Mucosa of rectum (tissue), 2 donors: ENCODE measurements at regions not wholly inside any gene's neighbourhood (a gene's known extent, or its start where the extent isn't known, plus 50 kb on each side); places are given as distances from the start of the nearest gene placed in this dataset.

ENCODE experiments used
- H3K27ac ChIP-seq, 2 donors: one replicate each; pipeline ENCODE4 v1.7.0; 2013; ENCODE audit warnings: inconsistent platforms in 2 of 2, low read depth in 2 of 2, low read length in 2 of 2
- H3K27me3 ChIP-seq, 2 donors: one replicate each; pipeline ENCODE4 v1.7.0; 2013; ENCODE audit warnings: low read length in 2 of 2; ENCODE audit not compliant: control insufficient read depth in 2 of 2, insufficient read depth in 2 of 2
- H3K36me3 ChIP-seq, 2 donors: one replicate each; pipeline ENCODE4 v1.7.0; 2013; ENCODE audit warnings: low read length in 2 of 2; ENCODE audit not compliant: control insufficient read depth in 2 of 2, insufficient read depth in 2 of 2
- H3K4me1 ChIP-seq, 2 donors: one replicate each; pipeline ENCODE4 v1.7.0; 2013; ENCODE audit warnings: low read length in 2 of 2, mild to moderate bottlenecking in 1 of 2; ENCODE audit not compliant: control insufficient read depth in 2 of 2, insufficient read depth in 2 of 2
- H3K4me3 ChIP-seq, 2 donors: one replicate each; pipeline ENCODE4 v1.7.0; 2013; ENCODE audit warnings: low read length in 2 of 2
- H3K9ac ChIP-seq, 2 donors: one replicate each; pipeline ENCODE4 v1.7.0; 2013; ENCODE audit warnings: low read length in 2 of 2, low read depth in 1 of 2, mild to moderate bottlenecking in 1 of 2
- H3K9me3 ChIP-seq, 2 donors: one replicate each; pipeline ENCODE4 v1.7.0; 2013; ENCODE audit warnings: low read length in 2 of 2; ENCODE audit not compliant: control insufficient read depth in 2 of 2
- donor health status: healthy.
- donor health status: Normal muscosa, but diverticular disease.

DNA sequence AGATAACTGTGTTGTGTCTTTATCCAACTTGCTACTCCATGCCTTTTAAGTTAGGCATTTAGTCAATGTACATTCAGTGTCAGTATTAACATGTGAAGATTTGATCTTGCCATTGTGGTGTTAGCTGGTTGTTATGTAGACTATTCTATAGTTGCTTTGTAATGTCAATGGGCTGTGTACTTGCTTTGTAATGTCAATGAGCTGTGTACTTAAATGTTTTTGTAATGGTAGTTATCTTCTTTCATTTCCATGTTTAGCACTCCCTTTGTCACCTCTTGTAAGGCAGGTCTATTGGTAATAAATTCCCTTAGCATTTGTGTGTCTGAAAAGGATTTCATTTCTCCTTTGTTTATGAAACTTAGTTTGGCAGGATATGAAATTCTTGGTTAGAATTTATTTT, 53.4 kb downstream of the MC4R start:
- Histone ChIP-seq H3K4me1 (no peaks in the 10 kb centered on the region), H3K36me3 (no peaks in the 10 kb centered on the region), H3K9me3 (no peaks in the 10 kb centered on the region), H3K27ac (no peak overlapping the region), H3K27me3 (no peaks in the 10 kb centered on the region), H3K9ac (no peak overlapping the region), H3K4me3 (no peak overlapping the region)

GRCh38 chr18:60311676-60312360, 60.8 kb downstream of the MC4R start:
- no peaks in the 10 kb centered on the region for H3K36me3 ChIP-seq
- no peak overlapping the region for H3K9ac ChIP-seq
- H3K27me3 ChIP-seq: no peaks in the 10 kb centered on the region
- H3K4me3 ChIP-seq: no peak overlapping the region
- H3K27ac ChIP-seq: no peak overlapping the region
- H3K9me3 ChIP-seq: no peaks in the 10 kb centered on the region
- H3K4me1 ChIP-seq: no peaks in the 10 kb centered on the region

- Histone ChIP-seq H3K27ac (no peak overlapping the region), H3K4me1 (no peaks in the 10 kb centered on the region), H3K9me3 (no peaks in the 10 kb centered on the region), H3K27me3 (no peaks in the 10 kb centered on the region), H3K4me3 (no peak overlapping the region), H3K9ac (no peak overlapping the region), H3K36me3 (no peaks in the 10 kb centered on the region)
These were observed 76.9 kb downstream of the MC4R start for GRCh38 chr18:60295674-60296073.

GRCh38 chr18:60292186-60292585, 80.4 kb downstream of the MC4R start:
- Histone ChIP-seq H3K9ac (no peak overlapping the region), H3K9me3 (no peaks in the 10 kb centered on the region), H3K36me3 (no peaks in the 10 kb centered on the region), H3K4me3 (no peak overlapping the region), H3K27ac (no peak overlapping the region), H3K27me3 (no peaks in the 10 kb centered on the region), H3K4me1 (no peaks in the 10 kb centered on the region)

- no peaks in the 10 kb centered on the region for H3K27me3 ChIP-seq
- H3K4me3 ChIP-seq: no peak overlapping the region
- no peaks in the 10 kb centered on the region for H3K9me3 ChIP-seq
- no peaks in the 10 kb centered on the region for H3K36me3 ChIP-seq
- no peaks in the 10 kb centered on the region for H3K4me1 ChIP-seq
- no peak overlapping the region for H3K27ac ChIP-seq
- H3K9ac ChIP-seq: no peak overlapping the region
These were observed 93.2 kb downstream of the MC4R start for GRCh38 chr18:60279391-60279790.

DNA sequence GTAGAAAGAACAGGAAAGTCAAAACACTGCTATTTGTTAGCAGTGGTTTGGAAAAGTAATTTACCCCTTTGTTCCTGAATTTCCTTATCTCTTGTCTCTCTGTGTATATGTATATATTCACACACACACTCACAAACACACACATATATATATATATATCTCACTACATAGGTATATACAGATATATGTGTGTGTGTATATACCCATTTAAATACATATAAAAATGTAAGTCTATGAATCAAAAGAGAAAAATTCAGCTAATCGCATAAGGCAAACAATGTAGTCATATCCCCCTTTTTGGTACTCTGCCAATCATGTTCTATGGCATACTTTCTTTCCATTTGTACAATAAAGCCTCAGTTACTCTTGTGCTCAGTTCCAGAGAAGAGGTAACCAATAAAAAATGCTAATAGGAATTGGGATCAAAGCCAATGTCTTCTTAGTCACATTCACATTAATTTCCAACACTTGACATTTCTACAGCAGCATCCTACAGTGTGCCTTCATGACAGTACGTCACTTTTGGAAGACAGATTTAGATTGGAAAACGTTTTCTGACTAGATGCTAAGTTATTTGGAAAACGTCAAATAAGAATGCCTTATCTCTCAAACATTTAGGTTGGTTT, 94.6 kb downstream of the MC4R start:
- Histone ChIP-seq H3K36me3 (no peaks in the 10 kb centered on the region), H3K9me3 (no peaks in the 10 kb centered on the region), H3K27ac (no peak overlapping the region), H3K27me3 (no peaks in the 10 kb centered on the region), H3K4me1 (no peaks in the 10 kb centered on the region), H3K9ac (no peak overlapping the region), H3K4me3 (no peak overlapping the region)

DNA sequence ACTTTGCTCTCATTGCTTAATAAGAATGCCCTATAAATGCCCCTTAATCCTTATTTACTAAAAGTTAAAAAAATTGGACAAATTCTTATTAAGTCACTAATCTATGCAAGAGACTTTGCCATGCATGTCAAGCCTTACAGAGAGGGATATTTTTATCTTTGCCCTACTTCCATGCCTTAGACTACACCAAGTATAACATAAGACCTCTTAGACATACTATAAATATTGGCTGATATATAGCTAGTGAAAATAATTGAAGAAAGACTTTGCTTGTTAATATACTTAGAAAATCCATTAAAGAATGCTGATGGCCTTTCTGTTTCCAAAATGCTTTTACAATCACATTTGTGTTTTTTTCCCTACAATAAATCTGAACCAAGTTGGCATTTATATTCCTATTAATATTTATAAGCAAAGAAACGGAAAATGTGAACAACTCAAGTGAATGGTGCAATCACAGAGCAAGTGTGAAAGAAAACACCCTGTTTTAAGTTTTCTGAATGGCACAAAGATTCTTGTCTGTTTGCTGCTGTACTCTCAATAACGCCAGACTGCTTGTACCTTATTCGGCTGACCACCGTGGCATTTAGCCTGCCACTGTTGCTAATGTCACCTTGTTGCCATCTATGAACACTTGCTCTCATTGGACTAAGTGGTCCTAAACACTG, 105.0 kb downstream of the MC4R start:
- no peak overlapping the region for H3K27ac ChIP-seq
- H3K4me3 ChIP-seq: no peak overlapping the region

DNA sequence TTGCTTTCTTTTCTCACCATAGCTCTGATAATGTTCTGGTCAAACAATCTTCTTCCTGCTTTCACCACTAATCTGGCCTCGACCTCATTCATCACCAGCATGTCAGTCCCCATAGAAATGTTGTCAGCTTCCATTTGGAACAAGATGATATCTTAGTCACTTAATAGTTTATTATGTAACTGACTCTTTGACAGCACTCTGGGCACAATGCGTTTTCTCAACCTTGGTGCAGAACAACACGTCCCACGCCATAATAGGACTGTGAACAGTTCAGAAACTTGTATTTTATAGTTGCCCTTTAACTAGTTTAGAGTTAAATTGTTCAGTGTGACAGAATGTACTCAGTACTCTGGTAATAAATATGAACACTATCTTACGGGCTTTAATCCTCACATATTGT, 106.0 kb downstream of the MC4R start:
- Histone ChIP-seq H3K9ac (no peak overlapping the region), H3K9me3 (no peaks in the 10 kb centered on the region), H3K36me3 (no peaks in the 10 kb centered on the region), H3K27ac (no peak overlapping the region), H3K4me3 (no peak overlapping the region), H3K27me3 (no peaks in the 10 kb centered on the region), H3K4me1 (no peaks in the 10 kb centered on the region)

More for the DNA sequence above, 105.0 kb downstream of the MC4R start:
- Histone ChIP-seq H3K36me3 (no peaks in the 10 kb centered on the region), H3K9me3 (no peaks in the 10 kb centered on the region), H3K27me3 (no peaks in the 10 kb centered on the region), H3K9ac (no peak overlapping the region), H3K4me1 (no peaks in the 10 kb centered on the region)

DNA sequence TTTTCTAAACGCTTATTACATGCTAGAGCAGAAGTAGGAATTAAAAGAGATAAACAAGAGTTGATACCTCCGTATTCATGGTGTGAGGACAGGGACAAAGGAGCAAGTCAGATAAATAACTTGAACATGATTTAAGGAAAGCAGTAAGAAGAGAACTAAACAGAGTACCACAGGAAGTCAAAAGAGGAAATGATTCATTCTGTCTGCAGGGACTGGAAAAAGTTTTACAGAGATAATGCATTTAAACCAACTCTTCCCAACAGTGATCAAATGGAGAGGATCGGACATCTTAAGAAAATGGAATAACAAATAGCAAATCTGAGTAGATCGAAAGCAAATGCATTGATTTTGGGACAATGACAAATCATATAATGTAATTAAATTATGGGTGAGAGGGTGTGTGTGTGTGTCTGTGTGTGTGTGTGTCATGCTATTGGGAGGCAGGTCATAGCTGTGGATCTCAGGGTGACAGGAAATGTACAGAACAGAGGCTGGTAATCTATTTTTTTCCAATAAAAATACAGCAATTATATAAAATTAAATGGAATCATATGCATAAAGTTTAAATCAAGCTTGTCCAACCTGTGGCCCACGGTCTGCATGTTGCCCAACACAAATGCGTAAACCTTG, 113.4 kb downstream of the MC4R start:
- H3K27me3 ChIP-seq: no peaks in the 10 kb centered on the region
- no peaks in the 10 kb centered on the region for H3K4me1 ChIP-seq

DNA sequence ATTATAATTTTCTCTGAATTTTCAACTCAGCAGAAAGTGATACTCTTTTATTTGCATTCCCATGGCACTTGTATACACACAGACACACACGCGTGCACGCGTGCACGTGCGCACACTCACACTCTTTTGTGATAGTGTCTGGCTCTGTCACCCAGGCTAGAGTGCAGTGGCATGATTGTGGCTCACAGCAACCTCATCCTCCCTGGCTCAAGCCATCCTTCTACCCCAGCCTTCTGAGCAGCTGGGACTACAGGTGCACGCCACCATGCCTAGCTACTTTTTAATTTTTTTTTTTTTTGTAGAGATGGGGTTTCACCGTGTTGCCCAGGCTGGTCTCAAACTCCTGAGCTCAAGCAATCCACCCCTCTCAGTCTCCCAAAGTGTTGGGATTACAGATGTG, 123.2 kb downstream of the MC4R start:
- Histone ChIP-seq H3K36me3 (no peaks in the 10 kb centered on the region), H3K9ac (no peak overlapping the region), H3K4me1 (no peaks in the 10 kb centered on the region), H3K27ac (peak overlapping the region in 1 of 2 donors; percentile 42), H3K9me3 (no peaks in the 10 kb centered on the region), H3K27me3 (no peaks in the 10 kb centered on the region), H3K4me3 (no peak overlapping the region)

More for the DNA sequence above, 113.4 kb downstream of the MC4R start:
- H3K9me3 ChIP-seq: no peaks in the 10 kb centered on the region
- H3K27ac ChIP-seq: no peak overlapping the region
- H3K36me3 ChIP-seq: no peaks in the 10 kb centered on the region
- no peak overlapping the region for H3K9ac ChIP-seq
- H3K4me3 ChIP-seq: no peak overlapping the region
